Neural cell (in vitro differentiated cells): ENCODE measurements at regions not wholly inside any gene's neighbourhood (a gene's known extent, or its start where the extent isn't known, plus 50 kb on each side); places are given as distances from the start of the nearest gene placed in this dataset.

Experiments used
- H2AFZ ChIP-seq: fragments of 200-600, 300-800 bp; sonication (generic), shearing (Covaris generic); 2 replicates; pipeline ENCODE4 v1.6.0; 2014; ENCODE audit warnings: low read depth, mild to moderate bottlenecking, antibody characterized with exemption, low read length, moderate library complexity
- H3F3A ChIP-seq: fragments of 200-600 bp; shearing (Covaris generic); 2 replicates; pipeline ENCODE4 v1.6.1; 2016; ENCODE audit warnings: mild to moderate bottlenecking, moderate library complexity, mixed read lengths, antibody characterized with exemption, low read length; ENCODE audit not compliant: insufficient read depth, poor library complexity, severe bottlenecking
- H3K27ac ChIP-seq: fragments of 200-600, 300-800 bp; sonication (generic), shearing (Covaris generic); 2 replicates; pipeline ENCODE4 v1.5.1; 2014; ENCODE audit warnings: mild to moderate bottlenecking, low read length, moderate library complexity
- H3K27me3 ChIP-seq: fragments of 300-800, 200-600 bp; sonication (generic), shearing (Covaris generic); 2 replicates; pipeline ENCODE4 v1.6.0; 2014; ENCODE audit warnings: mild to moderate bottlenecking, low read depth, low read length, moderate library complexity; ENCODE audit not compliant: insufficient read depth
- H3K36me3 ChIP-seq: fragments of 300-800, 200-600 bp; sonication (generic), shearing (Covaris generic); 2 replicates; pipeline ENCODE4 v1.5.1; 2014; ENCODE audit warnings: mild to moderate bottlenecking, antibody characterized with exemption, low read length, moderate library complexity; ENCODE audit not compliant: insufficient read depth
- H3K4me2 ChIP-seq: fragments of 300-800, 200-600 bp; sonication (generic), shearing (Covaris generic); 2 replicates; pipeline ENCODE4 v1.6.0; 2014; ENCODE audit warnings: mild to moderate bottlenecking, low read length
- H3K4me3 ChIP-seq: fragments of 300-800, 200-600 bp; sonication (generic), shearing (Covaris generic); 2 replicates; pipeline ENCODE4 v1.5.1; 2014; ENCODE audit warnings: mild to moderate bottlenecking, low read length, moderate library complexity
- H3K79me2 ChIP-seq: fragments of 200-600 bp; shearing (Covaris generic); replicated peaks from 2 replicates; pipeline ENCODE4 v1.6.0; 2014; ENCODE audit warnings: mild to moderate bottlenecking, low read length, moderate library complexity; ENCODE audit not compliant: insufficient read depth
- H3K9ac ChIP-seq: fragments of 300-800, 200-600 bp; sonication (generic), shearing (Covaris generic); 2 replicates; pipeline ENCODE4 v1.6.1; 2016; ENCODE audit warnings: mild to moderate bottlenecking, low read length, mixed read lengths
- H3K9me2 ChIP-seq: fragments of 200-600 bp; shearing (Covaris generic); 2 replicates; pipeline ENCODE4 v1.6.1; 2016; ENCODE audit warnings: mild to moderate bottlenecking, low read length, mixed read lengths; ENCODE audit not compliant: insufficient read depth
- H3K9me3 ChIP-seq: fragments of 200-600, 300-800 bp; sonication (generic), shearing (Covaris generic); 2 replicates; pipeline ENCODE4 v1.6.1; 2016; ENCODE audit warnings: mild to moderate bottlenecking, mixed run types, low read length, moderate library complexity, mixed read lengths
- H4K20me1 ChIP-seq: fragments of 200-600 bp; shearing (Covaris generic); 2 replicates; pipeline ENCODE4 v1.6.1; 2016; ENCODE audit warnings: mild to moderate bottlenecking, mixed run types; ENCODE audit not compliant: insufficient read depth
- CTCF ChIP-seq: fragments of 450-650 bp; IDR thresholded peaks from 2 replicates; pipeline ENCODE4 v1.5.1; 2014; ENCODE audit warnings: antibody characterized with exemption, mild to moderate bottlenecking, moderate library complexity; ENCODE audit not compliant: poor library complexity, severe bottlenecking
- EP300 ChIP-seq: fragments of 450-650 bp; conservative IDR thresholded peaks from 2 replicates; pipeline ENCODE4 v1.6.1; 2014; ENCODE audit warnings: antibody characterized with exemption, mild to moderate bottlenecking, moderate library complexity; ENCODE audit not compliant: poor library complexity, severe bottlenecking
- EZH2 ChIP-seq: fragments of 200-600, 300-800 bp; shearing (Covaris generic), sonication (generic); IDR thresholded peaks from 2 replicates; pipeline ENCODE4 v1.6.1; 2014; ENCODE audit warnings: antibody characterized with exemption, low read length, borderline replicate concordance, mild to moderate bottlenecking; ENCODE audit not compliant: insufficient read depth, poor library complexity, severe bottlenecking
- MXI1 ChIP-seq: fragments of 450-650 bp; conservative IDR thresholded peaks from 2 replicates; pipeline ENCODE4 v1.6.1; 2014; ENCODE audit warnings: antibody characterized with exemption, mild to moderate bottlenecking; ENCODE audit not compliant: poor library complexity, severe bottlenecking
- POLR2AphosphoS5 ChIP-seq: IDR thresholded peaks from 2 replicates; pipeline ENCODE4 v1.6.1; 2012
- RAD21 ChIP-seq: fragments of 450-650 bp; conservative IDR thresholded peaks from 2 replicates; pipeline ENCODE4 v1.6.1; 2014; ENCODE audit warnings: antibody characterized with exemption, mild to moderate bottlenecking, moderate library complexity
- REST ChIP-seq: IDR thresholded peaks from 2 replicates; pipeline ENCODE4 v1.6.1; 2012; ENCODE audit warnings: borderline replicate concordance
- SMC3 ChIP-seq: fragments of 450-650 bp; conservative IDR thresholded peaks from 2 replicates; pipeline ENCODE4 v1.6.1; 2014; ENCODE audit warnings: antibody characterized with exemption, mild to moderate bottlenecking, moderate library complexity; ENCODE audit not compliant: poor library complexity
- TAF1 ChIP-seq: IDR thresholded peaks from 2 replicates; pipeline ENCODE4 v1.6.1; 2012; ENCODE audit warnings: low read depth

- no peak overlapping the region for H3K27ac ChIP-seq
- no peak overlapping the region for H3K4me3 ChIP-seq
- H3K36me3 ChIP-seq, result no peaks in the 10 kb centered on the region
- no peak for TF ChIP-seq EZH2
- no peak for TF ChIP-seq EP300
- no peak for TF ChIP-seq TAF1
- no peak for TF ChIP-seq MXI1
- no peak for TF ChIP-seq POLR2AphosphoS5
- no peak for TF ChIP-seq CTCF
- no peak for TF ChIP-seq RAD21
- no peak for TF ChIP-seq REST
- no peak for TF ChIP-seq SMC3
- no peaks in the 10 kb centered on the region for H3K9me3 ChIP-seq
- H3K9ac ChIP-seq, result no peak overlapping the region
- no peaks in the 10 kb centered on the region for H3K9me2 ChIP-seq
- no peaks in the 10 kb centered on the region for H3K27me3 ChIP-seq
- H3K4me2 ChIP-seq, result no peak overlapping the region
- H4K20me1 ChIP-seq, result no peaks in the 10 kb centered on the region
- no peaks in the 10 kb centered on the region for H3F3A ChIP-seq
- H3K79me2 ChIP-seq, result no peaks in the 10 kb centered on the region
- H2AFZ ChIP-seq, result no peak overlapping the region
Measured at GRCh38 chr7:131183611-131184119, 144.0 kb upstream of the MKLN1 start.

- Histone ChIP-seq H3F3A (no peaks in the 10 kb centered on the region), H3K79me2 (no peaks in the 10 kb centered on the region), H3K27ac (no peak overlapping the region), H2AFZ (no peak overlapping the region), H3K9me3 (no peaks in the 10 kb centered on the region), H3K9ac (no peak overlapping the region), H3K4me2 (no peak overlapping the region), H3K27me3 (no peaks in the 10 kb centered on the region), H3K4me3 (no peak overlapping the region), H4K20me1 (no peaks in the 10 kb centered on the region), H3K9me2 (no peaks in the 10 kb centered on the region), H3K36me3 (no peaks in the 10 kb centered on the region)
- TF ChIP-seq POLR2AphosphoS5, result no peak
- TF ChIP-seq TAF1, result no peak
- no peak for TF ChIP-seq CTCF
- no peak for TF ChIP-seq EZH2
- TF ChIP-seq EP300, result no peak
- TF ChIP-seq SMC3, result no peak
- TF ChIP-seq REST, result no peak
- no peak for TF ChIP-seq RAD21
- TF ChIP-seq MXI1, result no peak
Measured at GRCh38 chr7:131186816-131187215, 140.9 kb upstream of the MKLN1 start.
